22Rv1 (cell line): ENCODE measurements at regions not wholly inside any gene's neighbourhood (a gene's known extent, or its start where the extent isn't known, plus 50 kb on each side); places are given as distances from the start of the nearest gene placed in this dataset.

ENCODE experiments used
- H3K27ac ChIP-seq: fragments of 450-650 bp; 2 replicates; pipeline ENCODE4 v1.5.1; 2017
- ZFX ChIP-seq: fragments of 450-650 bp; IDR thresholded peaks from 2 replicates; pipeline ENCODE4 v1.6.1; 2017; ENCODE audit warnings: antibody characterized with exemption, borderline replicate concordance
- TF ChIP-seq, protein P1 (sequence below): fragments of 450-650 bp; IDR thresholded peaks from 2 replicates; pipeline ENCODE4 v1.5.1; 2017; ENCODE audit warnings: mild to moderate bottlenecking

- H3K27ac ChIP-seq = no peak overlapping the region
- TF ChIP-seq ZFX = no peak
Measured at GRCh38 chr10:65675236-65675635, 1250.6 kb upstream of the LRRTM3 start.

GRCh38 chr10:65684896-65685295, 1240.9 kb upstream of the LRRTM3 start:
- no peak overlapping the region for H3K27ac ChIP-seq
- no peak for TF ChIP-seq ZFX
- TF ChIP-seq, protein P1, sequence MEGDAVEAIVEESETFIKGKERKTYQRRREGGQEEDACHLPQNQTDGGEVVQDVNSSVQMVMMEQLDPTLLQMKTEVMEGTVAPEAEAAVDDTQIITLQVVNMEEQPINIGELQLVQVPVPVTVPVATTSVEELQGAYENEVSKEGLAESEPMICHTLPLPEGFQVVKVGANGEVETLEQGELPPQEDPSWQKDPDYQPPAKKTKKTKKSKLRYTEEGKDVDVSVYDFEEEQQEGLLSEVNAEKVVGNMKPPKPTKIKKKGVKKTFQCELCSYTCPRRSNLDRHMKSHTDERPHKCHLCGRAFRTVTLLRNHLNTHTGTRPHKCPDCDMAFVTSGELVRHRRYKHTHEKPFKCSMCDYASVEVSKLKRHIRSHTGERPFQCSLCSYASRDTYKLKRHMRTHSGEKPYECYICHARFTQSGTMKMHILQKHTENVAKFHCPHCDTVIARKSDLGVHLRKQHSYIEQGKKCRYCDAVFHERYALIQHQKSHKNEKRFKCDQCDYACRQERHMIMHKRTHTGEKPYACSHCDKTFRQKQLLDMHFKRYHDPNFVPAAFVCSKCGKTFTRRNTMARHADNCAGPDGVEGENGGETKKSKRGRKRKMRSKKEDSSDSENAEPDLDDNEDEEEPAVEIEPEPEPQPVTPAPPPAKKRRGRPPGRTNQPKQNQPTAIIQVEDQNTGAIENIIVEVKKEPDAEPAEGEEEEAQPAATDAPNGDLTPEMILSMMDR = no peak

DNA sequence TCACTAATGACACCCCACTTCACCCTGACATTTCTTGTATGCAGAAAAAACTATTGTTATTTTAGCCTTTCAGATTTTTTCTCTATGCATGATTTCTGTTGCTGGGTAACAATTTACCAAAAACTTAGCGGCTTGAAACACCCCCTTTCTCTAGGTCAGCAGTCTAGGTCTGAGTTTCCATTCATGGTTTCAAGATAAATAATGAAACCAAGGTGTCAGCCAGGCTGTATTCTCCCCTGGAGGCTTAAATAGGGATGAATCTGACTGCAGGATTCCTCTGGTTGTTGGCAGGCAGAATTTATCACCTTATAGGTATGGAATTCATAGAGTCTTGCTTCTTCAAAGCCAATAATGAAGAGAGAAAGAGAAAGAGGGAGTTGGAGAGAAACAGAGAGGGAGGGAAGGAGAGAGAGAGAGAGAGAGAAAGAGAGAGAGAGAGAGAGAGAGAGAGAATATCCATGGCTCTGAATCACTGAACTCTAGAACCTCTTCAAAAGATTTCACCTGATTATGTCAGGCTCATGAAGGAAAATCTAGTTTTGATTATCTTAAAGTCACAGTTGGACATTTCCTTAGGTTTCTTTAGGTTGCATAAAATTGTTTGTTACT, 1224.6 kb upstream of the LRRTM3 start:
- no peak for TF ChIP-seq ZFX
- TF ChIP-seq, protein P1 = no peak
- H3K27ac ChIP-seq = no peak overlapping the region

GRCh38 chr10:65708057-65708456, 1217.8 kb upstream of the LRRTM3 start:
- no peak for TF ChIP-seq ZFX
- TF ChIP-seq, protein P1 = no peak
- H3K27ac ChIP-seq = no peak overlapping the region

DNA sequence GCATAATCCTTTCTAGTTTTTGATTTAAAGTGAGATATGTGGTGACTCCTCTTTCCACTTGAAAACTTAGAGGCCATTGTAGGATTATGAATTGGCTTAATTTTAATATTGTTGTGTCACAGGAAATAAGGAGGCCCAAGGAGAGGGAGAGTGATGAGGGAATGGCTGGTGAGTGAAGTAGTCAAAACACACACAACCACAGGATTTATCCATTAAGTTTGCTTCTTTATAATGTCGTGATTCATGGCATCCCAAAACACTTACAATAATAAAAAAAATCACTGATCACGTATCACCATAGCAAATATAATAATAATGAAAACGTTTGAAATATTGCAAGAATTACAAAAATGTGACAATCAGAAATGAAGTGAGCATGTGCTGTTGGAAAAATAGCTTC, 1215.5 kb upstream of the LRRTM3 start:
- no peak overlapping the region for H3K27ac ChIP-seq
- TF ChIP-seq ZFX = no peak
- TF ChIP-seq, protein P1 = no peak

GRCh38 chr10:65719790-65720189, 1206.0 kb upstream of the LRRTM3 start:
- no peak overlapping the region for H3K27ac ChIP-seq
- no peak for TF ChIP-seq ZFX
- TF ChIP-seq, protein P1 = no peak

DNA sequence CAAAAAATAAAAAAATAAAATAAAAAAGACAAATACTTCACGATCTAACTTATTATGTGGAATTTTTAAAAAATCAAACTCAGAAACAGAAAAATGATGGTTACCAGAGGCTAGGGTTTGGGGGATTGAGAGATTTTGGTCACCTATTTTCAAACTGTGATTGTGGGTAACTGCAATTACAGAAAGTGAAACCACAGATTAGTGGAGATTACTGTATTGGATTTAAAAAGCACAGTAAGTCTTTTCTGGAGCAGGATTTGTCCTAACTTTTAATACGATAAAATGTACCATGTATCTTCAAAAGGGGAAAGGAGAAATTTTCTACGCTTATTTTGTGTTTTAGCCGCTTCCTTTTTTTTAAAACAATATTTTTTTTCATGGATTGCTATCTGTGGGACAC, 1204.9 kb upstream of the LRRTM3 start:
- H3K27ac ChIP-seq = no peak overlapping the region
- TF ChIP-seq ZFX = no peak
- TF ChIP-seq, protein P1 = no peak

DNA sequence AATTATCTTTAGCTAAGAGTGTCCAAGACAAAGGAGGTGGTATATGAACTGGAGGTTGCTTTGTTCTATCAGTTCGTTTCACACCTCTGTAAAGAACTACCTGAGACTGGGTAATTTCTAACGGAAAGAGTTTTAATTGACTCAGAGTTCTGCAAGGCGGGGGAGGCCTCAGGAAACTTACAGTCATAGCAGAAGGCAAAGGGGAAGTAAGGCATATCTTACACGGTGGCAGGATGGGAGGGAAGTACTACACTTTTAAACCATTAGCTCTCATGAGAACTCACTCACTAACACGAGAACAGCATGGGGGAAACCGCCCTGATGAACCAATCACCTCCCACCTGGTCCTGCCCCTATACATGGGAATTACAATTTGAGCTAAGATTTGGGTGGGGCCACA, 1202.3 kb upstream of the LRRTM3 start:
- no peak overlapping the region for H3K27ac ChIP-seq
- TF ChIP-seq, protein P1 = no peak
- TF ChIP-seq ZFX = no peak
